ENCODE measurements at regions not wholly inside any gene's neighbourhood (a gene's known extent, or its start where the extent isn't known, plus 50 kb on each side); places are given as distances from the start of the nearest gene placed in this dataset.
"Not testable (repeated sequence)": the region's sequence is repeated elsewhere in the genome, so short reads cannot be mapped to it uniquely, and the experiment has no call there.

DNA sequence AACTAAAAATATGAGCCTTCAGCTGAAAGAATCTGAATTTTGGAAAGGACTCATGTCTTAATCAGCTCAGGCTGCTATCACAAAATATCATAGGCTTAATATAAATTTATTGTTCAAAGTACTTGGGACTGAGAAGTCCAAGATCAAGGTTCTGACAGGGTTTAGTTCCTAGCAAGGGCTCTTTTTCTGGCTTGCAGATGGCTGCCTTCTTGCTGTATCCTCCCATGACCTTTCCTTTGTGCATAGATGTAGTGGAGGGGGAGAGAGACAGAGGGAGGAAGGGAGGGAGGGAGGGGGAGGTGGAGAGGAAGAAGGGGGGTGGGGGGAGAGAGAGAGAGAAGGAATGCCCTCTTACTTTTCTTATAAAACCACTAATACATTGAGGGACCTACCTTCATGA is 306.8 kb upstream of the DDI1 start:
- Mint-ChIP-seq H3K4me1 (ENCODE audit: low read depth) (no peaks in the 10 kb centered on the region), H3K4me3 (no peak overlapping the region), H3K9me3 (peaks cover 18% of the 10 kb centered on the region), H3K27me3 (ENCODE audit: low read depth) (no peaks in the 10 kb centered on the region), H3K36me3 (ENCODE audit: insufficient read depth) (no peaks in the 10 kb centered on the region)
- ATAC-seq (no peak), DNase-seq (no peak)

DNA sequence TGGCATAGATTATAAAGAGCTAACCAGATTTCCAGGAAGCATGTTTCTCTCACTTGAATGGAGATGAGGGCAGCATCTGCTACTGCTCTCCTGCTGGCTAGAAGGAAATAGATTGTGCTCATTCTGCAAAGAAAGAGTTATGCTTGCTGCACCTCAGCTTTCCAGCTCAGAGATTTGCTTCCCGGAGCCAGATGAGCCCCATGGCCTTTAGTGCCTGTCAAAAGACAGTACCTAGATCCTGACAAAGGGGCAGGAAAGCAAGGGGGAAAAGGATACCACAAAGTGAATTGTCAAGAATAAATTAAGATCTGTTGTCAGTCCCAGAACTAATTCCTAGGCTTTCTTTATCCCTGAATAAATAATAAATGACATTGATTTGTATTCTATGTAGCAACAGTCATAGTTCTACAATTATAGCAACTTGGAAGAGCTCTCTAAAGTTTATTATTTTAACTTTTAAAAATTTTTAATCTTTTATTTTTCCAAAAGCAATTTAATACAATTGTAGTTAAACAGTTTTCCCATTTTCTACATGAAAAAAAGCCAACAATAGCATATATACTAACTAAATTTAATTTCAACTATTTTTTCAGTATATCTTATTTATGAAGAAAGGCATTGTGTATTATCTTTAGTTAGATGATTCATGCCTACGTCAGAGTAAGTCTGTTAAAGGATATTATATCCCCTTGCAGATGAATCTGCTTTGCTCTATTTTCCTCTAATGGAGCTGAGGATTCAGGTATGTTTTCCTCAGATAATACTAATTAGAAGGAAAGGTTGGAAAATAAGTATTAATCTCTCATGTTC is 306.1 kb upstream of the DDI1 start:
- Mint-ChIP-seq H3K4me3 (no peak overlapping the region), H3K9me3 (peaks cover 12% of the 10 kb centered on the region), H3K4me1 (ENCODE audit: low read depth) (no peaks in the 10 kb centered on the region), H3K36me3 (ENCODE audit: insufficient read depth) (no peaks in the 10 kb centered on the region), H3K27me3 (ENCODE audit: low read depth) (no peaks in the 10 kb centered on the region)
- no peak for DNase-seq
- ATAC-seq, result no peak

DNA sequence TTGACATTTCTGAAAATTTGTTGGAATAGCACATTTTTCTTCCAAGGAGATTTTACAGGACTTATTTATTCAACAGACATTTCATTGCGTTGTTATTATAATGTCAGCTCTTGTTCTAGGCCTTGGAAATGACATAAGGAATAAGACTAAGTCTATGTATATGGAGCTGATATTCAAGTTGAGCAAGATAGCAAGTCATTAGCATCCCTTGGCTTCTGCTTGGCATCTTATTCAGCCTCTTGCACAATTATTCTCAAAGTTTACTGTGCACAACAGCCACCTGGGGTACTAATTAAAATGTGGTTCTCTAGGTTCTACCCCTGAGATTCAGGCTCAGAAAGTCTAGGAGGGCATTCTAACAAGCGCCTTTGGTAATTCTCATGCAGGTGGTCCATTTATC is 304.8 kb upstream of the DDI1 start:
- H3K27me3 Mint-ChIP-seq (ENCODE audit: low read depth), result no peaks in the 10 kb centered on the region
- ATAC-seq (no peak), DNase-seq (no peak)
- no peak overlapping the region for H3K4me3 Mint-ChIP-seq
- H3K9me3 Mint-ChIP-seq, result peaks cover 7% of the 10 kb centered on the region
- no peaks in the 10 kb centered on the region for H3K36me3 Mint-ChIP-seq (ENCODE audit: insufficient read depth)
- H3K4me1 Mint-ChIP-seq (ENCODE audit: low read depth), result no peaks in the 10 kb centered on the region

DNA sequence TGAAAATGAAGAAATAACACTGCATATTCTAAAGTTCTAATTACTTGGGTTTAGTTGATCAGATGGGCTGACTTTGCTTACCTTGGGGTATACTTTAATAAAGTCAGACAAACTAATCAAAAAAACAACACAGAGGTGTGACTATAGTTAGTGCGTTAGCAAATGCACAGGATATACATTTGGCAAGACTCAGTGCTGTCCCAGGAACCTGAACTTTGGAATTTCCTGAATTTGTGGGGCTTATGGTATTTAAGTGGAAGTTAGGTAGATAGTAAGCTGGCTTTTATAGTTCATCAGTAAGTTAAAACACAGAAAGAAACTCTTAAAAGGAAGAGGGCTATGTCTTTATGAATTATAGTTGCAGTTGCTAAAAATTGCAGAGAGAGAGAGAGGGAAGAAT is 302.6 kb upstream of the DDI1 start:
- H3K4me1 Mint-ChIP-seq (ENCODE audit: low read depth), result peaks cover 1% of the 10 kb centered on the region
- no peak for ATAC-seq
- no peak for DNase-seq
- H3K36me3 Mint-ChIP-seq (ENCODE audit: insufficient read depth), result no peaks in the 10 kb centered on the region
- no peak overlapping the region for H3K4me3 Mint-ChIP-seq
- H3K27me3 Mint-ChIP-seq (ENCODE audit: low read depth), result no peaks in the 10 kb centered on the region
- no peaks in the 10 kb centered on the region for H3K9me3 Mint-ChIP-seq

DNA sequence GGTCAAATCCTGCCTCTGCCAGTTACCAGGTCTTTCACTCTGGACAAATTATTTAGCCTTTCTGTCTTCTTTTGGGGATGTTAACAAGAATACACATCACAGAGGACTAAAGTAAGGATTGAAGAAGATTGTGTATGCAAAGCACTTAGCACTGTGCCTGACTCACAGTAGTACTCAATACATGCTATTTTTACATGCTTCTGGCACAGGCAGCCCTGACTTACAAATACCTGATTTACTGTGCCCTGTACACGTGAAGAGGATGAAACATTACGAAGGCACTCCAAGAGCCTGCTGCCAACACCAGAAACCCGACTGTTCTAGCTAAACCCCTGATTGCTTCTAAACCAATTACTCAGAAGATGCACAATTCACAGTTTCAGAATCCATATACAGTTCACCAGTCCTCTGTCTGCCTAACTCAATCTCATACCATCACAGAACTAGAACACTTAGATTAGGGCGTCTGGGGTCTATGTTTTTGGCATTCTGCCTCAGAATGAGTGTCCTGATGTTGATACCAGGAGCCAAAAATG is 300.9 kb upstream of the DDI1 start:
- no peak for DNase-seq
- no peak overlapping the region for H3K4me3 Mint-ChIP-seq
- H3K27me3 Mint-ChIP-seq (ENCODE audit: low read depth), result no peaks in the 10 kb centered on the region
- no peaks in the 10 kb centered on the region for H3K9me3 Mint-ChIP-seq
- no peak for ATAC-seq
- no peaks in the 10 kb centered on the region for H3K36me3 Mint-ChIP-seq (ENCODE audit: insufficient read depth)
- H3K4me1 Mint-ChIP-seq (ENCODE audit: low read depth), result peaks cover 1% of the 10 kb centered on the region

DNA sequence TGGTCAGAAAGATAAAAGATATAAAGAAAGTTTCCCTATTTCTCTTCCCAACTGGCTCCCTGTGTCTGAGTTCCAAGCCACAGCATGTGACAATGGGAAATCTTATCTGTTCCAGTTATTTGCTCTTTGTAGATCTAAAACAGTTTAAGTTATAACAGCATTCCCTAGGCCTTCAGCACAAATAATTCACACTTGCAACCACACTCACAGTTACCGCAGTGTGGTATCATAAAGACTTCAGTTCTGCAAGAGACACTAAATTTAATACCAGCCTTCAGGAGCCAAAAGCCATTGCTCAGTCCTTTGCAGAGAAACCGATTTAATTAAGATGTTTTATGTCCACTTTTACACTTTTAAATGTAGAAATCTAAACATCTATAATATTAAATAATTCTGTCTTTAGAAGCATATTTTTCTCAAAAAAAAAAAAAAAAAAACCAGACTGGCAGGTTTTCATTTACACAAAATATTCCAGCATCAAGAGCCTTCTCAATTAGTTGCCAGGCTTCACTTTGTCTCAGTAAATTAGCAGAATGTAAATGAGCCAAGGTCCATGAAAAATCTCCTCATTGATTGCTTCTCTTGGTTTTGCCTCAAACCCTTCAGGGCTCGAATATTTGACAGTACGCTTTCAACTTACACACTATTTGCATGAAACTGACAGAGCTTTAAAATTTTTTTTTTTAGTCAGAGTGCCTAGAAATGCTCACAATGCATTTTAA is 300.0 kb upstream of the DDI1 start:
- peaks cover 1% of the 10 kb centered on the region for H3K4me1 Mint-ChIP-seq (ENCODE audit: low read depth)
- H3K4me3 Mint-ChIP-seq, result no peak overlapping the region
- H3K9me3 Mint-ChIP-seq, result no peaks in the 10 kb centered on the region
- H3K27me3 Mint-ChIP-seq (ENCODE audit: low read depth), result no peaks in the 10 kb centered on the region
- no peak for DNase-seq
- H3K36me3 Mint-ChIP-seq (ENCODE audit: insufficient read depth), result no peaks in the 10 kb centered on the region
- no peak for ATAC-seq

DNA sequence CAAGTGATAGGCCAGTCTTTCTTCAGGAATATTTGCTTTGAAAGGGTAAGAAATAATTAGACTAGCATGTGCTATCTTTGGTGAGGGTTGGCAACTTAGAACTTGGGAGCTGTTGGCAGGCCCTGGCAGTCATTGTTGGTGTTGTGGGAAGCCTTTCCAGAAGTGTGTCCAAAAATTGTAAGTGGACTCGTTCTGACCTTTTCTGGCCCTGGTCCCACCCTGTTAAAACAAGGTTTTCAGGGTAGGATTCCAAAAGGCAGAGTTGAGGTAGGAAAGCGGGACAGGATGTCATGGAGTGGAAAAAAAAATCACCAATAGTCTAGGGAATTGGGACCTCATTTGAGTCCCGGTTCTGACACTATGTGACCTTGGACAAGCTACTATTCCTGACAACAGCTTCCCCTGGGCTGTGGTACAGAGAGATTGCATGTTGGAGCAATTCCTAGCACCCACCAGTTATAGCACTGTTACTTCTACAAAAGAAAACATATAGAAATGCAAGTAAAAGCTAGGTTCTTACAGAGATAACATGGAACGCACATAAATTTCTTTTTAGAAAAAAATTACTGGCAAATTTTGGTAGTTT is 299.3 kb upstream of the DDI1 start:
- DNase-seq (no peak), ATAC-seq (no peak)
- no peaks in the 10 kb centered on the region for H3K36me3 Mint-ChIP-seq (ENCODE audit: insufficient read depth)
- no peaks in the 10 kb centered on the region for H3K9me3 Mint-ChIP-seq
- no peak overlapping the region for H3K4me3 Mint-ChIP-seq
- H3K27me3 Mint-ChIP-seq (ENCODE audit: low read depth), result no peaks in the 10 kb centered on the region
- H3K4me1 Mint-ChIP-seq (ENCODE audit: low read depth), result peaks cover 1% of the 10 kb centered on the region

DNA sequence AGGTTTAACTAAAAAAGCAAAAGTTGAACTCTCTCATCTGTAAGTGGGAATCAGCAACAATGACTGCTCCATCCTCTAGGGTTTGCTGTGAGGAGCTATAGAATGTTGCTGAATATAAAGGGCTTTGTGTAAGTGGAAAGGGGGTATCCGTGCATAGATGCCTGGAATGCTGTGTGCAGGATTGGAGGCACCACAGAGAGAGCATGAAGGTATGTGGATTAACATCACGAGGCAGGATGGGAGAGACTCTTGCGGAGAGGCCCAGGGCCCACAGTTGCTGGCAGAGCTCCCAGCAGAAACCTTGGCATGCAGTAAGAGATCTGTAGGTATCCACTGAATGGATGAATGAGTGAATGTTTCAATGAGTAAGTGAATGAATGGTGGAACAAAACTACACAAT is 298.7 kb upstream of the DDI1 start:
- no peaks in the 10 kb centered on the region for H3K36me3 Mint-ChIP-seq (ENCODE audit: insufficient read depth)
- no peak for ATAC-seq
- H3K4me1 Mint-ChIP-seq (ENCODE audit: low read depth), result peaks cover 1% of the 10 kb centered on the region
- H3K27me3 Mint-ChIP-seq (ENCODE audit: low read depth), result no peaks in the 10 kb centered on the region
- no peaks in the 10 kb centered on the region for H3K9me3 Mint-ChIP-seq
- no peak overlapping the region for H3K4me3 Mint-ChIP-seq
- no peak for DNase-seq

DNA sequence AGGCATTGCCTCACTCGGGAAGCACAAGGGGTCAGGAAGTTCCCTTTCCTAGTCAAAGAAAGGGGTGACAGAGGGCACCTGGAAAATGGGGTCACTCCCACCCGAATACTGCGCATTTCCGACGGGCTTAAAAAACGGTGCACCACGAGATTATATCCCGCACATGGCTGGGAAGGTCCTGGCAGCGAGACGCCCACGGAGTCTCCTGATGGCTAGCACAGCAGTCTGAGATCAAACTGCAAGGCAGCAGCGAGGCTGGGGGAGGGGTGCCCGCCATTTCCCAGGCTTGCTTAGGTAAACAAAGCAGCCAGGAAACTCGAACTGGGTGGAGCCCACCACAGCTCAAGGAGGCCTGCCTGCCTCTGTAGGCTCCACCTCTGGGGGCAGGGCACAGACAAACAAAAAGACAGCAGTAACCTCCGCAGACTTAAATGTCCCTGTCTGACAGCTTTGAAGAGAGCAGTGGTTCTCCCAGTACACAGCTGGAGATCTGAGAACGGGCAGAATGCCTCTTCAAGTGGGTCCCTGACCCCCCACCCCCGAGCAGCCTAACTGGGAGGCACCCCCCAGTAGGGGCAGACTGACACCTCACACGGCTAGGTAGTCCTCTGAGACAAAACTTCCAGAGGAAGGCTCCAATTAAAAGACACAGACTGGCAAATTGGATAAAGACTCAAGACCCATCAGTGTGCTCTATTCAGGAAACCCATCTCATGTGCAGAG is 297.2 kb upstream of the DDI1 start:
- DNase-seq; H3K36me3 Mint-ChIP-seq (ENCODE audit: insufficient read depth); H3K4me1 Mint-ChIP-seq (ENCODE audit: low read depth); ATAC-seq; H3K9me3 Mint-ChIP-seq; H3K27me3 Mint-ChIP-seq (ENCODE audit: low read depth): not testable (repeated sequence)
- H3K4me3 Mint-ChIP-seq, result peak overlapping the region; percentile 20

DNA sequence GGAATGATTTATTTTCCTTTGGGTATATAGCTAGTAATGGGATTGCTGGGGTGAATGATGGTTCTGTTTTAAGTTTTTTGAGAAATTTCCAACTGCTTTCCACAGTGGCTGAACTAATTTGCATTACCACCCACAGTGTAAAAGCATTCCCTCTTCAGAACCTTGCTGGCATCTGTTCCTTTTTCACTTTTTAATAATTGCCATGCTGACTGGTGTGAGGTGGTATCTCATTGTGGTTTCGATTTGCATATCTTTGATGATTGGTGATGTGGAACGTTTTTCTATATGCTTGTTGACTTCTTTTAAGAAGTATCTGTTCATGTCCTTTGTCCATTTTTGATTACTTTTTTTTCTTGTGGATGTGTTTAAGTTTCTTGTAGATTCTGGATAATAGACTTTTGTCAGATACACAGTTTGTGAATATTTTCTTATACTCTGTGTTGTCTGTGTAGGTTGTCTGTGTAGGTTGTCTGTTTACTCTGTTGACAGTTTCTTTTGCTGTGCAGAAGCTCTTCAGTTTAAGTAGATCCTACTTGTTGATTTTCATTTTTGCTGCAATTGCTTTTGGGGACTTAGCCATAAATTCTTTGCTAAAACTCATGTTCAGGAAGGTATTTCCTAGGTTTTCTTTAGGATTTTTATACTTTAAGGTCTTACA is 291.8 kb upstream of the DDI1 start:
- Mint-ChIP-seq H3K4me1 (ENCODE audit: low read depth) (no peaks in the 10 kb centered on the region), H3K4me3 (no peak overlapping the region), H3K27me3 (ENCODE audit: low read depth) (no peaks in the 10 kb centered on the region), H3K36me3 (ENCODE audit: insufficient read depth) (no peaks in the 10 kb centered on the region), H3K9me3 (peaks cover 20% of the 10 kb centered on the region)
- ATAC-seq (no peak), DNase-seq (no peak)

DNA sequence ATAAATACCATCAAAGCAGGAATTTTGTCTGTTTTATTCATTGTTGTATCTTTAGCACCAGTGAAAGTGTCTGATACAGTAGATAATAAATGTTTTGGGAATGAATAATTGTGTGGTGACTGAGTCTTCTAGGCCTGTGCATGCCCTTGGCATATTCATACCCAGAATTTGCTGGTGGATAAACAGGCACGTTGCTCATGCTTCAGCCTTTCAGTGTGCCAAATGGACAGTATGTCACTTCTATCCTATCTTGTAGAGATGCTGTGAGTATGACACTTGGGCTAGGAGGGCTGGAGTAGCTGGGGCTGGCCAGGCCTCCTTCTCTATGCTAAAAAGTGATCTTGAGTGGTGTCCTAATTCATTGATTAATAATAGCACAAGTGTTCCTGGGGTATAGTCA is 287.3 kb upstream of the DDI1 start:
- H3K4me3 Mint-ChIP-seq, result no peak overlapping the region
- no peaks in the 10 kb centered on the region for H3K36me3 Mint-ChIP-seq (ENCODE audit: insufficient read depth)
- H3K4me1 Mint-ChIP-seq (ENCODE audit: low read depth), result no peaks in the 10 kb centered on the region
- ATAC-seq (no peak), DNase-seq (no peak)
- peaks cover 2% of the 10 kb centered on the region for H3K27me3 Mint-ChIP-seq (ENCODE audit: low read depth)
- H3K9me3 Mint-ChIP-seq, result peaks cover 20% of the 10 kb centered on the region

DNA sequence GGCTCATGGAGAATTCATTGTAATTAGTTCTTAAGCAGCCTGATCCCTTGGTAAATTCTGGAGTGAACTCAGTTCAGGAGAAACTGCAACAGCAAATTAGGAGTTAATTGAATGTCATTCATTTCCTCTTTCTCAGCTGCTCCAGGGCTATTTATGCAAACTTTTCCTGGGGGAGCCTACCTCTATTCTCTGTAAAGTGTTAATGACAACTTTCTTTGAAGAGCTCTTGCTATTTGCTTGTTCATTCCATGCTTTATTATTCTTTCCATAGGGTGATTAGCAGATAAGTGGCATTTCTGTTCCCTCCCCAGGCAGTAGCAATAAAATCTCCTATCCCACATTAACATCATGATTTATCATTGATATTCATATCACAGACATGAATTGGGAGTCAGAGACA is 267.6 kb upstream of the DDI1 start:
- H3K9me3 Mint-ChIP-seq, result no peaks in the 10 kb centered on the region
- no peaks in the 10 kb centered on the region for H3K36me3 Mint-ChIP-seq (ENCODE audit: insufficient read depth)
- no peak for ATAC-seq
- H3K27me3 Mint-ChIP-seq (ENCODE audit: low read depth), result no peaks in the 10 kb centered on the region
- H3K4me3 Mint-ChIP-seq, result no peak overlapping the region
- H3K4me1 Mint-ChIP-seq (ENCODE audit: low read depth), result no peaks in the 10 kb centered on the region
- DNase-seq, result no peak

DNA sequence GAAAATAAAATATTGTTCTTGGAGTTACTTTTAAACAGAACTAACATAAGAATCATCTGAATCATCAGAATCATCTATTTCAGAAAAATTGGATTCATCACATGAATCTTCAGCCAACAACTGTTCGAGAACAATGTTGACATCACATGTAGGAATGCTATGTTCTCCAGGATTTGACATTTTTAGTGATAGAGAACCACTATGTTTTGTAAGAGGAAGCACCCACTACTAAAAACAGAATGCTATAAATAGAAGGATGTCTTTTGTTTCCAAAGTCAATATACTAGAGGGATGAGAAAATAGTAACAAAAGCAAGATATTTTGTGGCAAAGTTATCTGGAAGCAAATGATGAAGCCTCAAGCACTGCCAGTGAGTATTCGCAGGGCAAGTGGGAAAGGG is 263.4 kb upstream of the DDI1 start:
- Mint-ChIP-seq H3K9me3 (no peaks in the 10 kb centered on the region), H3K4me3 (no peak overlapping the region), H3K4me1 (ENCODE audit: low read depth) (no peaks in the 10 kb centered on the region), H3K27me3 (ENCODE audit: low read depth) (peaks cover 2% of the 10 kb centered on the region), H3K36me3 (ENCODE audit: insufficient read depth) (no peaks in the 10 kb centered on the region)
- no peak for ATAC-seq
- no peak for DNase-seq

DNA sequence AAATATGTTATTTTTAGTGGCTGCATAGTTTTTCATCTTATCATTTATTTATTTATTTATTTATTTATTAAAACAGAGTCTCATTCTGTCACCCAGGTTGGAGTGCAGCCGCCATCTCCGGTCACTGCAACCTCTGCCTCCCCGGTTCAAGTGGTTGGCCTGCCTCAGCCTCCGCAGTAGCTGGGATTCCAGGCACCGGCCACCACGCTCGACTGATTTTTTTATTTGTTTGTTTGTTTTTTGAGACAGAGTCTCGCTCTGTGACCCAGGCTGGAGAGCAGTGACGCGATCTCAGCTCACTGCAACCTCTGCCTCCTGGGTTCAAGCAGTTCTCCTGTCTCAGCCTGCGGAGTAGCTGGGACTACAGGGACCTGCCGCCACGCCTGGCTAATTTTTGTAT is 262.9 kb upstream of the DDI1 start:
- ATAC-seq (no peak), DNase-seq (no peak)
- no peaks in the 10 kb centered on the region for H3K9me3 Mint-ChIP-seq
- no peaks in the 10 kb centered on the region for H3K4me1 Mint-ChIP-seq (ENCODE audit: low read depth)
- H3K27me3 Mint-ChIP-seq (ENCODE audit: low read depth), result peaks cover 2% of the 10 kb centered on the region
- no peaks in the 10 kb centered on the region for H3K36me3 Mint-ChIP-seq (ENCODE audit: insufficient read depth)
- no peak overlapping the region for H3K4me3 Mint-ChIP-seq

Data from activated T-cell treated with anti-CD3 and anti-CD28 coated beads, Interleukin-2, amount 50 U/mL, for 4 hours (primary cell).